K562 (cell line): ENCODE measurements at regions not wholly inside any gene's neighbourhood (a gene's known extent, or its start where the extent isn't known, plus 50 kb on each side); places are given as distances from the start of the nearest gene placed in this dataset.

Experiments used
- ATAC-seq: fragments of 200-7000 bp; cut with Tn5 transposase; 3 replicates; pipeline ENCODE4 v1.9.1; 2020; ENCODE audit warnings: moderate library complexity
- BruUV-seq: library from RNA; stranded (reverse); fragments of 400-500 nt; replicated peaks from 2 replicates; lab custom pipeline; 2021; lab: Mats Ljungman, UMichigan
- CTCF ChIA-PET: fragments of 300-600 bp; formaldehyde crosslinking; extraction: SDS; loops from one replicate; lab custom pipeline; 2021; ENCODE audit warnings: low intra/inter-chr PET ratio; lab: Yijun Ruan, JAX
- POLR2A ChIA-PET: fragments of 300-600, 350-650 bp; sonication (Branson Sonifier 250); formaldehyde crosslinking; extraction: SDS; loops from one replicate; lab custom pipeline; 2021; ENCODE audit warnings: antibody characterized with exemption, inconsistent platforms; lab: Yijun Ruan, JAX
- DNase-seq, 4 experiments: peaks; one replicate each; pipeline versions ENCODE4 v3.0.0 to v3.0.0-alpha.2; 2011 to 2018; ENCODE audit warnings: low spot score in 3 of 4, mixed read lengths in 3 of 4; ENCODE audit errors: extremely low read depth in 1 of 4
- FAIRE-seq: peaks from 2 replicates; lab custom pipeline; 2011; peaks lifted over from hg19 to GRCh38; lab: Jason Lieb, UNC
- H2AFZ ChIP-seq: 2 replicates; pipeline ENCODE4 v1.6.0; 2011; ENCODE audit warnings: low read depth, low read length, control low read depth, inconsistent platforms
- H3K27ac ChIP-seq: fragments of 200-600 bp; 3 replicates; pipeline ENCODE4 v1.8.0; 2011; ENCODE audit warnings: low read depth, mild to moderate bottlenecking, control low read depth, inconsistent platforms, low read length, moderate library complexity, mixed read lengths; ENCODE audit errors: extremely low read depth
- H3K27me3 ChIP-seq, 2 experiments: fragments of 300-600 bp in 1 of 2; 2 replicates in 1 of 2; 3 replicates in 1 of 2; pipeline versions ENCODE4 v1.6.0 to v1.8.0; 2011; ENCODE audit warnings: inconsistent platforms in 2 of 2, low read length in 2 of 2, mild to moderate bottlenecking in 1 of 2, mixed read lengths in 1 of 2, moderate library complexity in 1 of 2; ENCODE audit not compliant: control insufficient read depth in 2 of 2, insufficient read depth in 2 of 2
- H3K36me3 ChIP-seq: fragments of 300-600 bp; 3 replicates; pipeline ENCODE4 v1.8.0; 2011; ENCODE audit warnings: mild to moderate bottlenecking, low read length, inconsistent platforms; ENCODE audit not compliant: control insufficient read depth, insufficient read depth
- H3K4me1 ChIP-seq, 2 experiments: fragments of 200-600 bp in 1 of 2; replicated peaks in 1 of 2; 2 replicates in 1 of 2; 3 replicates in 1 of 2; pipeline versions ENCODE4 v1.5.1 to v1.8.0; 2011; ENCODE audit warnings: inconsistent platforms in 2 of 2, low read length in 2 of 2, mild to moderate bottlenecking in 1 of 2, mixed read lengths in 1 of 2, moderate library complexity in 1 of 2; ENCODE audit not compliant: control insufficient read depth in 2 of 2, insufficient read depth in 2 of 2
- H3K4me2 ChIP-seq: 2 replicates; pipeline ENCODE4 v1.6.1; 2011; ENCODE audit warnings: low read length, control low read depth, inconsistent platforms, mixed read lengths; ENCODE audit not compliant: insufficient read depth
- H3K4me3 ChIP-seq: fragments of 200-600 bp; sonication (generic), shearing (Covaris generic); 2 replicates; pipeline ENCODE4 v1.5.1; 2016; ENCODE audit warnings: control low read depth, inconsistent platforms
- H3K79me2 ChIP-seq: fragments of 200-600 bp; 3 replicates; pipeline ENCODE4 v1.8.0; 2011; ENCODE audit warnings: low read length, inconsistent platforms; ENCODE audit not compliant: control insufficient read depth, insufficient read depth
- H3K9ac ChIP-seq, 2 experiments: 2 replicates each; pipeline versions ENCODE4 v1.6.0 to v1.6.1; 2011; ENCODE audit warnings: low read depth in 2 of 2, low read length in 2 of 2, control low read depth in 1 of 2, inconsistent platforms in 1 of 2, mild to moderate bottlenecking in 1 of 2, mixed read lengths in 1 of 2; ENCODE audit not compliant: insufficient read depth in 1 of 2
- H3K9me1 ChIP-seq: one replicate; pipeline ENCODE4 v1.6.0; 2011; ENCODE audit warnings: inconsistent platforms, mild to moderate bottlenecking, low read length, moderate library complexity; ENCODE audit not compliant: control insufficient read depth, insufficient read depth
- H3K9me3 ChIP-seq: replicated peaks from 2 replicates; pipeline ENCODE4 v1.5.1; 2011; ENCODE audit warnings: low read depth, low read length, inconsistent platforms; ENCODE audit not compliant: control insufficient read depth, insufficient read depth
- H4K20me1 ChIP-seq: replicated peaks from 2 replicates; pipeline ENCODE4 v1.6.1; 2011; ENCODE audit warnings: low read length, inconsistent platforms, mixed read lengths; ENCODE audit not compliant: control insufficient read depth, insufficient read depth
- ARID2 ChIP-seq: fragments of 450-650 bp; IDR thresholded peaks from 2 replicates; pipeline ENCODE4 v1.6.1; 2017; ENCODE audit warnings: antibody characterized with exemption, mild to moderate bottlenecking
- CCAR2 ChIP-seq: fragments of 200-400 bp; formaldehyde crosslinking; IDR thresholded peaks from 2 replicates; pipeline ENCODE4 v1.6.1; 2017; ENCODE audit warnings: mild to moderate bottlenecking, low read depth, low read length
- FIP1L1 ChIP-seq: fragments of 200-400 bp; formaldehyde crosslinking; IDR thresholded peaks from 2 replicates; pipeline ENCODE4 v1.6.1; 2018; ENCODE audit warnings: mild to moderate bottlenecking, low read depth, low read length; ENCODE audit not compliant: poor library complexity, severe bottlenecking
- FOXM1 ChIP-seq, 2 experiments: fragments of 450-650 bp in 1 of 2; sonication (generic) in 1 of 2; formaldehyde crosslinking in 1 of 2; IDR thresholded peaks; 2 replicates each; pipeline versions ENCODE4 v1.6.1 to v1.9.0; 2017 to 2022; ENCODE audit warnings: low read depth in 2 of 2, mild to moderate bottlenecking in 2 of 2, missing genetic modification reagents in 1 of 2, moderate library complexity in 1 of 2
- MAZ ChIP-seq, 2 experiments: fragments of 450-650 bp in 1 of 2; sonication (generic) in 1 of 2; formaldehyde crosslinking; IDR thresholded peaks in 1 of 2; conservative IDR thresholded peaks in 1 of 2; 2 replicates each; pipeline versions ENCODE4 v1.4.0 to v1.5.0; 2020; ENCODE audit warnings: mild to moderate bottlenecking in 1 of 2, missing genetic modification reagents in 1 of 2
- MED1 ChIP-seq: sonication (generic); formaldehyde crosslinking; IDR thresholded peaks from 2 replicates; pipeline ENCODE4 v1.8.1; 2023; ENCODE audit warnings: missing genetic modification reagents, borderline replicate concordance
- NCOA1 ChIP-seq: fragments of 450-650 bp; IDR thresholded peaks from 2 replicates; pipeline ENCODE4 v1.6.1; 2016; ENCODE audit warnings: low read depth
- RBM14 ChIP-seq: fragments of 200-400 bp; formaldehyde crosslinking; IDR thresholded peaks from 2 replicates; pipeline ENCODE4 v1.6.1; 2018; ENCODE audit warnings: low read depth, mild to moderate bottlenecking, low read length, moderate library complexity, borderline replicate concordance; ENCODE audit not compliant: insufficient read depth
- WGBS: fragments of 100-300 bp; shearing (Covaris generic); methylation state at CpG from one replicate; pipeline ENCODE4 v1.1.6; 2016; ENCODE audit warnings: low coverage, mixed read lengths; ENCODE audit not compliant: insufficient coverage; ENCODE audit errors: missing lambda C conversion rate; 5-methylcytosine and 5-hydroxymethylcytosine counted together
- in situ Hi-C: fragments of 300-500 bp; cut with MboI; formaldehyde crosslinking; loops from 4 replicates; pipeline ENCODE4 v1.15.0; 2018; ENCODE audit warnings: inconsistent platforms, mixed read lengths
- intact Hi-C: fragments of 100-400 bp; cut with micrococcal nuclease; formaldehyde crosslinking; loops from 2 replicates; pipeline ENCODE4 v1.14.2; 2022
- TF ChIP-seq, protein P1 (sequence below): fragments of 250-450 bp; sonication (Bioruptor Pico); IDR thresholded peaks from 2 replicates; pipeline ENCODE4 v1.5.0; 2021
- TF ChIP-seq, protein P2 (sequence below): sonication (generic); formaldehyde crosslinking; IDR thresholded peaks from 2 replicates; pipeline ENCODE4 v1.8.1; 2022; ENCODE audit warnings: missing genetic modification reagents
- TF ChIP-seq, protein P3 (sequence below): fragments of 450-650 bp; formaldehyde crosslinking; IDR thresholded peaks from 2 replicates; pipeline ENCODE4 v1.4.0; 2022; ENCODE audit warnings: missing genetic modification characterization
- TF ChIP-seq, protein P4 (sequence below): conservative IDR thresholded peaks from 2 replicates; pipeline ENCODE4 v1.6.1; 2011; ENCODE audit warnings: low read depth, mild to moderate bottlenecking, low read length; ENCODE audit not compliant: control insufficient read depth

DNA sequence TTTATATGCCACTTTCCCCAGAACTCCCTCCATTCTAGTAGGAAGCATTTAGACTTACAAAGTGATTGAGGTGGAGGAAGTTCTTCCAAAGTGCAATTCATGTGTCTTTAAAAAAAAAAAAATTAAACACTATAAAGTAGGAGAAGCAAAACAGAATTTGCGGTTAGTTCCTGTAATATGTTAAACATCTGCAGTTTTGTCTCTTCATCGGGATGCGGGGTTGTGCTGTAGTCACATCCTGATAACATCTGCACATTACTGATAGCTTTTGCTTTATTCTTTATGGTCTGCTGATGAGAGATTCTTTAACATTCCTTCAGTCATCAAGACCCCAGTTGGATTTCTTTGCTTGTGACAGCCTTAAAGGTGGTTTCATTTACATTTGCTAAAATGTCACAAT, 694.3 kb downstream of the NR2F1-AS1 start (continued):
- TF ChIP-seq, protein P1, sequence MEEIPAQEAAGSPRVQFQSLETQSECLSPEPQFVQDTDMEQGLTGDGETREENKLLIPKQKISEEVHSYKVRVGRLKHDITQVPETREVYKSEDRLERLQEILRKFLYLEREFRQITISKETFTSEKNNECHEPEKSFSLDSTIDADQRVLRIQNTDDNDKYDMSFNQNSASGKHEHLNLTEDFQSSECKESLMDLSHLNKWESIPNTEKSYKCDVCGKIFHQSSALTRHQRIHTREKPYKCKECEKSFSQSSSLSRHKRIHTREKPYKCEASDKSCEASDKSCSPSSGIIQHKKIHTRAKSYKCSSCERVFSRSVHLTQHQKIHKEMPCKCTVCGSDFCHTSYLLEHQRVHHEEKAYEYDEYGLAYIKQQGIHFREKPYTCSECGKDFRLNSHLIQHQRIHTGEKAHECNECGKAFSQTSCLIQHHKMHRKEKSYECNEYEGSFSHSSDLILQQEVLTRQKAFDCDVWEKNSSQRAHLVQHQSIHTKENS, result no peak
- TF ChIP-seq MED1, result no peak
- no peak for TF ChIP-seq FIP1L1
- TF ChIP-seq, protein P2, sequence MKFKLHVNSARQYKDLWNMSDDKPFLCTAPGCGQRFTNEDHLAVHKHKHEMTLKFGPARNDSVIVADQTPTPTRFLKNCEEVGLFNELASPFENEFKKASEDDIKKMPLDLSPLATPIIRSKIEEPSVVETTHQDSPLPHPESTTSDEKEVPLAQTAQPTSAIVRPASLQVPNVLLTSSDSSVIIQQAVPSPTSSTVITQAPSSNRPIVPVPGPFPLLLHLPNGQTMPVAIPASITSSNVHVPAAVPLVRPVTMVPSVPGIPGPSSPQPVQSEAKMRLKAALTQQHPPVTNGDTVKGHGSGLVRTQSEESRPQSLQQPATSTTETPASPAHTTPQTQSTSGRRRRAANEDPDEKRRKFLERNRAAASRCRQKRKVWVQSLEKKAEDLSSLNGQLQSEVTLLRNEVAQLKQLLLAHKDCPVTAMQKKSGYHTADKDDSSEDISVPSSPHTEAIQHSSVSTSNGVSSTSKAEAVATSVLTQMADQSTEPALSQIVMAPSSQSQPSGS (CRISPR knock-in tag), result no peak

DNA sequence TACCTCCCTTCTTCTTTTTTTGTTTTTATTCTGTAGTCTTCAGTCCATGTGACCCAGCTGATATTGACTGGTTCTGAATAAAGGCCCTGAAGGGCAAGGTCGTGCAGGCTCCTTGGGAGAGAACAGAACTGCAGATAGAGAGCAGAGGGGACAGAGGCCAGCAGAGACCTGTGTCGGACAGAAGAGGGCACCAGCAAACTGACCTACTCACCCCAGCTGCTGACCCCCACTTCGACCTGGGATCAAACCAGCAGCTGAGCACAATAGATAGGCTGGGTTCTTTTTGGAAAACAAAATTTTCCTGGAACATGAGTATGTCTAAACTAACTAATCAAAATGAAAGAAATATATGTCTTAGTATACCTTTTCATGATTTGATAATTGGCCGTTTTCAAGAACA, 695.1 kb downstream of the NR2F1-AS1 start:
- Histone ChIP-seq H4K20me1 (no peaks in the 10 kb centered on the region), H2AFZ (no peak overlapping the region), H3K9me3 (no peaks in the 10 kb centered on the region; the same call in 1 of the 2 replicates), H3K4me2 (no peak overlapping the region), H3K27me3 (no peaks in the 10 kb centered on the region), H3K79me2 (no peaks in the 10 kb centered on the region), H3K4me1 (no peaks in the 10 kb centered on the region), H3K9ac (no peak overlapping the region), H3K4me3 (no peak overlapping the region), H3K36me3 (no peaks in the 10 kb centered on the region), H3K9me1 (no peaks in the 10 kb centered on the region), H3K27ac (no peak overlapping the region)
- 2% methylated on average over 4 of the region's 4 CpGs for WGBS
- BruUV-seq, result no TSS peak
- in situ Hi-C loops (no loop called here), intact Hi-C loops (no loop called here)
- TF ChIP-seq ARID2, result no peak
- TF ChIP-seq, protein P3, sequence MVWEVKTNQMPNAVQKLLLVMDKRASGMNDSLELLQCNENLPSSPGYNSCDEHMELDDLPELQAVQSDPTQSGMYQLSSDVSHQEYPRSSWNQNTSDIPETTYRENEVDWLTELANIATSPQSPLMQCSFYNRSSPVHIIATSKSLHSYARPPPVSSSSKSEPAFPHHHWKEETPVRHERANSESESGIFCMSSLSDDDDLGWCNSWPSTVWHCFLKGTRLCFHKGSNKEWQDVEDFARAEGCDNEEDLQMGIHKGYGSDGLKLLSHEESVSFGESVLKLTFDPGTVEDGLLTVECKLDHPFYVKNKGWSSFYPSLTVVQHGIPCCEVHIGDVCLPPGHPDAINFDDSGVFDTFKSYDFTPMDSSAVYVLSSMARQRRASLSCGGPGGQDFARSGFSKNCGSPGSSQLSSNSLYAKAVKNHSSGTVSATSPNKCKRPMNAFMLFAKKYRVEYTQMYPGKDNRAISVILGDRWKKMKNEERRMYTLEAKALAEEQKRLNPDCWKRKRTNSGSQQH, result no peak
- no peak for TF ChIP-seq MAZ (CRISPR knock-in tag; conservative IDR thresholded peaks at IDR 0.05 in 1 of 2, IDR thresholded peaks at IDR 0.05 in 1 of 2)
- TF ChIP-seq FOXM1 (IDR thresholded peaks at IDR 0.05; ENCODE audit: low read depth), result no peak
- TF ChIP-seq FOXM1 (CRISPR knock-in tag; IDR thresholded peaks at IDR 0.05; ENCODE audit: low read depth), result no peak
- no peak for TF ChIP-seq CCAR2
- no peak for TF ChIP-seq NCOA1
- no peak for TF ChIP-seq RBM14
- TF ChIP-seq, protein P4, sequence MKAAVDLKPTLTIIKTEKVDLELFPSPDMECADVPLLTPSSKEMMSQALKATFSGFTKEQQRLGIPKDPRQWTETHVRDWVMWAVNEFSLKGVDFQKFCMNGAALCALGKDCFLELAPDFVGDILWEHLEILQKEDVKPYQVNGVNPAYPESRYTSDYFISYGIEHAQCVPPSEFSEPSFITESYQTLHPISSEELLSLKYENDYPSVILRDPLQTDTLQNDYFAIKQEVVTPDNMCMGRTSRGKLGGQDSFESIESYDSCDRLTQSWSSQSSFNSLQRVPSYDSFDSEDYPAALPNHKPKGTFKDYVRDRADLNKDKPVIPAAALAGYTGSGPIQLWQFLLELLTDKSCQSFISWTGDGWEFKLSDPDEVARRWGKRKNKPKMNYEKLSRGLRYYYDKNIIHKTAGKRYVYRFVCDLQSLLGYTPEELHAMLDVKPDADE, result no peak
- ChIA-PET POLR2A (no interaction called here), CTCF (no interaction called here)
- no peak for ATAC-seq
- FAIRE-seq, result no peak
- no peak for DNase-seq
